NCI-H1048 (cell line): ENCODE measurements at regions not wholly inside any gene's neighbourhood (a gene's known extent, or its start where the extent isn't known, plus 50 kb on each side); places are given as distances from the start of the nearest gene placed in this dataset.

ENCODE experiments used
- DNase-seq: peaks from one replicate; lab custom pipeline; 2025; lab: John Stamatoyannopoulos, UW

GRCh38 chr2:7722212-7722910 lies 805.1 kb downstream of the RNF144A start:
- DNase-seq = no peak

GRCh38 chr2:7724336-7724735 lies 807.1 kb downstream of the RNF144A start:
- DNase-seq = no peak

- no peak for DNase-seq
Observed at GRCh38 chr2:7725171-7725849, 808.1 kb downstream of the RNF144A start.

- no peak for DNase-seq
Observed at GRCh38 chr2:7725850-7726242, 808.6 kb downstream of the RNF144A start.

- DNase-seq = no peak
Observed at GRCh38 chr2:7726989-7727388, 809.8 kb downstream of the RNF144A start.

GRCh38 chr2:7728388-7728787 lies 811.2 kb downstream of the RNF144A start:
- no peak for DNase-seq

GRCh38 chr2:7730449-7730848 lies 813.2 kb downstream of the RNF144A start:
- no peak for DNase-seq

GRCh38 chr2:7730990-7731389 lies 813.8 kb downstream of the RNF144A start:
- DNase-seq = no peak

- DNase-seq = no peak
Observed at GRCh38 chr2:7732497-7732896, 815.3 kb downstream of the RNF144A start.

GRCh38 chr2:7736646-7737305 lies 819.6 kb downstream of the RNF144A start:
- no peak for DNase-seq

GRCh38 chr2:7738596-7738995 lies 821.4 kb downstream of the RNF144A start:
- DNase-seq = no peak

GRCh38 chr2:7740114-7740513 lies 822.9 kb downstream of the RNF144A start:
- no peak for DNase-seq

- DNase-seq = no peak
Observed at GRCh38 chr2:7742301-7742700, 825.1 kb downstream of the RNF144A start.

- no peak for DNase-seq
Observed at GRCh38 chr2:7744827-7745226, 827.6 kb downstream of the RNF144A start.

- no peak for DNase-seq
Observed at GRCh38 chr2:7745369-7745768, 828.2 kb downstream of the RNF144A start.

GRCh38 chr2:7748717-7749415 lies 831.7 kb downstream of the RNF144A start:
- no peak for DNase-seq

GRCh38 chr2:7749895-7750559 lies 832.8 kb downstream of the RNF144A start:
- no peak for DNase-seq

GRCh38 chr2:7752291-7752690 lies 835.1 kb downstream of the RNF144A start:
- no peak for DNase-seq

- DNase-seq = no peak
Observed at GRCh38 chr2:7753777-7754176, 836.6 kb downstream of the RNF144A start.

- no peak for DNase-seq
Observed at GRCh38 chr2:7755879-7756278, 838.7 kb downstream of the RNF144A start.

GRCh38 chr2:7758073-7758759 lies 841.0 kb downstream of the RNF144A start:
- no peak for DNase-seq
